ENCODE measurements at regions not wholly inside any gene's neighbourhood (a gene's known extent, or its start where the extent isn't known, plus 50 kb on each side); places are given as distances from the start of the nearest gene placed in this dataset.

DNA sequence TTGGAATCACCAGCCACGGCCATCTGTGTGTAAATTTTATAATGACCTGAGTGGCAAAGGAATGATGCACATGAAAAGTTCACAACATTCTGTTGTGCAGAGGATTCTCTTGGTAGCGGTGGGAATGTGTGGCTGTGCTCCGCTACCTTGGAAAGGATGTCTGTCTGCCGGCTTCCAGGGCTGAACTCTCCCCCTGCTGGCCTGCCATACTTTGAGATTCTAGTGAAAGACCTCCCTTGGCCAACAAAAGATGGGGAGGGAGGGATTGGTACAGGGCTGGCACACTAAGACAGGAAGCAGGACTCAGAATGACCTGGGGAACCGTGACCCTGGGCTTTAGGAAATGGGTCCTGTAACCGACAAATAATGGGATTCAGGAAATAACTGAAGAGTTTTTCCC, 194.5 kb upstream of the PLD5 start:
- TF ChIP-seq, protein P1, sequence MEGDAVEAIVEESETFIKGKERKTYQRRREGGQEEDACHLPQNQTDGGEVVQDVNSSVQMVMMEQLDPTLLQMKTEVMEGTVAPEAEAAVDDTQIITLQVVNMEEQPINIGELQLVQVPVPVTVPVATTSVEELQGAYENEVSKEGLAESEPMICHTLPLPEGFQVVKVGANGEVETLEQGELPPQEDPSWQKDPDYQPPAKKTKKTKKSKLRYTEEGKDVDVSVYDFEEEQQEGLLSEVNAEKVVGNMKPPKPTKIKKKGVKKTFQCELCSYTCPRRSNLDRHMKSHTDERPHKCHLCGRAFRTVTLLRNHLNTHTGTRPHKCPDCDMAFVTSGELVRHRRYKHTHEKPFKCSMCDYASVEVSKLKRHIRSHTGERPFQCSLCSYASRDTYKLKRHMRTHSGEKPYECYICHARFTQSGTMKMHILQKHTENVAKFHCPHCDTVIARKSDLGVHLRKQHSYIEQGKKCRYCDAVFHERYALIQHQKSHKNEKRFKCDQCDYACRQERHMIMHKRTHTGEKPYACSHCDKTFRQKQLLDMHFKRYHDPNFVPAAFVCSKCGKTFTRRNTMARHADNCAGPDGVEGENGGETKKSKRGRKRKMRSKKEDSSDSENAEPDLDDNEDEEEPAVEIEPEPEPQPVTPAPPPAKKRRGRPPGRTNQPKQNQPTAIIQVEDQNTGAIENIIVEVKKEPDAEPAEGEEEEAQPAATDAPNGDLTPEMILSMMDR (conservative IDR thresholded peaks at IDR 0.05), result no peak
- H3K27ac ChIP-seq, result no peak overlapping the region

DNA sequence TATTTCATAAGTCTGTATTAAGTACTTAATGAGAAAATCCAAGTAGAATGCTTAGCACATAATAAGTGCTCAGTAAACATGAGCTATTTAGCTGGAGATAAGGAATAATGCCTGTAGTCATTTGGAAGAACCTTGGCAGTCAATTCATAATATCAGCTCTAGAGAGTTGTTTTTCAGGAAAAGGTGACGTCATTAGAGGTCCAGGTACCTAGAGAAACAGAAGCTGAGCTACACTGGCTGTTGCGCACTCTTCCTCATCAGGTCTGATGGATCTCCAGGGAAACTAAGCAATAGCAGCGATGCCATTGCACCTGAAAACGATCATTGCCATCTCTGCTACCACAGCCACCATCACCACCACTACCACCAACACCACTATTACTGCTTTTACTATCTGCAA, 187.8 kb upstream of the PLD5 start:
- TF ChIP-seq, protein P1 (conservative IDR thresholded peaks at IDR 0.05), result no peak
- no peak overlapping the region for H3K27ac ChIP-seq

DNA sequence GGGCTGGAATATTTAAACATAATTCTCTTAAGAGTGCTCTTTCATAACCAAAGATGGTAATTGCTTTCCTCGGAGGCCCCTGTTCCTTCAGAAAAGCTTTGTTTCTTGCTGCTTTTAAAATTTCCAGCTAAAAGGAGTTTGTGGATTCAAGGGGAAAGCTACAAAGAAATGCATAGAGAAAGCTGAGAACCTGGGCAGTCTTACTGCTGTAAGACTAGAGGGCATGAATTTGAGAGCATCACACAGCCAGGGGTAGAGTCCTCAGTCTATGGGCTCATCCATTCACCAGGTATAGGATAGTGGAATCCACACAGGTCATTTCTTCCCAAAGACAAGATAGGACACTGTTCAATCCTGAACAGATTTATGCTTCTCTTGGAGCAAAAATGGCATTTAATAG, 186.3 kb upstream of the PLD5 start:
- TF ChIP-seq, protein P1 (conservative IDR thresholded peaks at IDR 0.05), result no peak
- no peak overlapping the region for H3K27ac ChIP-seq

DNA sequence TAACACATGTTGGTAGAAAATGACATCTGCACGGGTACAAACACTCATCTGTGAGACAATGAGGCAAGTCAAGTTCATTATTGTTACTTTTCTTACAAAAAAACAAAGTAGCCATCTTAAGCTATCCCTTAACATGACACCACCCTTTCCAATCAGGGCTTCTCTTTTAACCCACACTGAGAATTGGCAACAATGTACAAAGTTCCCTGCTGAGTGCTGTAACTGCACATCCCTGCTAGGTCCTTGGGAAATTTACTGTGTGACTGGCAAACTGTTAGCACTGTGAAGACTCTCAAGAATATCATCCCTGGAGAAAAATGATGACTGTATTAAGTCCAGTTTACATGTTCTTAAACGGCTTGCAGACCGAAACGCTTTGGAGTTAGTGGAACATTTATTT, 185.8 kb upstream of the PLD5 start:
- H3K27ac ChIP-seq, result no peak overlapping the region
- TF ChIP-seq, protein P1 (conservative IDR thresholded peaks at IDR 0.05), result no peak

DNA sequence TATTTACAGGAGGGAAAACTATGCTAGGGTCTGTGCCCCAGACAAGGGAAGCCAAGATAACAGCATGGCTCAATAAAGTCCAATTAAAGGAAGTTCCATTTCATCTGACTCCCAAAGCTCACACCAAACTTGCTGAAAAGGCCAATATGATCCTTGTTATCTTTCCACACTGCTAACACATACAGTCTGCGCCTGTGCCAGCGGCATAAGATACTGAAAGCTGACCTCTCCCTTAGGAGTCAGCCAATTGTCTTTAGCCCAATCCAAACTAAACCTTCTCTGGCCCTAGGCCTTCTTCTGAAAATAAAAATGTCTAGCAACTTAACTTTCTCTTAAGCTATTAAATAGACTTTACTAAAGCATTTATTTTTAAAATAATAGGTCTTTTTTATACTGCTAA, 179.0 kb upstream of the PLD5 start:
- TF ChIP-seq, protein P1 (conservative IDR thresholded peaks at IDR 0.05), result no peak

DNA sequence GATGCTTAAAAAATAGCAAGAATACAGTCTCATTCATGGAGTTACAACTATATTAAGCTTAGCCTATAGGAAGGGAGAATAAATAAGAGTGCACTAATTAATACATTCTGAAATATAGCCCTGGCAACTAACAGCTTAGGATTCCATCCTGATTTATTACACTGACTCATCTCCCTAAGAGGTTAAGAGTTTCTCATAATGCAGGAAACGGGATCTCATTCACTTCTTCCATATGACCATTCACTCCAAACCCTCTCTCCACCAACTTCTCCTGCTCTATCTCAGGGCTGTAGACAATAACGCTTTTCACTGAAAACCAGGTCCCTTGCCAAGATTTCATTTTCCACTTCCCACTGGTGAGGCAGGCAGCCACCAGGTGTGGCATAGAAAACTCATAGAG, 168.5 kb upstream of the PLD5 start:
- TF ChIP-seq, protein P1 (conservative IDR thresholded peaks at IDR 0.05), result no peak
- no peak overlapping the region for H3K27ac ChIP-seq

More for the DNA sequence above, 179.0 kb upstream of the PLD5 start:
- no peak overlapping the region for H3K27ac ChIP-seq

DNA sequence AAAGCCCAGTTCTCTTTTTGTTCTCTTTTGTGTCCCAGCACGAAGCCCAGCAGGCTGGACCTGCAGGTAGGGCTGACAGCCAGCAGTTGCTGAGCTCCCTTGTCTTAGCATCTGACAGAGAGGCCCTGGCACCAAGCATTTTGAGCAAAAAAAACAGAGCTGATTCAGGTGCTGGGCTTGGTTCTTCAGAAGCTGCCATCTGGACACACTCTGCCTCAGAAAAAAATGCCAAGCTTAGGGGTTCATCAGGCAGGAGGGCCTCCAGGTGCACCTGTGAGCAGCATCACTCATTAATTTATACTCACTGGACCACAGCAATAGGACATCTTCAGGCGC, 167.1 kb upstream of the PLD5 start:
- H3K27ac ChIP-seq, result no peak overlapping the region

More for the DNA sequence above, 167.1 kb upstream of the PLD5 start:
- TF ChIP-seq, protein P1 (conservative IDR thresholded peaks at IDR 0.05), result no peak

Measured in VCaP (cell line).